K562 (cell line): ENCODE measurements at regions not wholly inside any gene's neighbourhood (a gene's known extent, or its start where the extent isn't known, plus 50 kb on each side); places are given as distances from the start of the nearest gene placed in this dataset.

Experiments
- ATAC-seq: fragments of 200-7000 bp; cut with Tn5 transposase; 3 replicates; pipeline ENCODE4 v1.9.1; 2020; ENCODE audit warnings: moderate library complexity
- BruUV-seq: library from RNA; stranded (reverse); fragments of 400-500 nt; replicated peaks from 2 replicates; lab custom pipeline; 2021; lab: Mats Ljungman, UMichigan
- CTCF ChIA-PET: fragments of 300-600 bp; formaldehyde crosslinking; extraction: SDS; loops from one replicate; lab custom pipeline; 2021; ENCODE audit warnings: low intra/inter-chr PET ratio; lab: Yijun Ruan, JAX
- POLR2A ChIA-PET: fragments of 300-600, 350-650 bp; sonication (Branson Sonifier 250); formaldehyde crosslinking; extraction: SDS; loops from one replicate; lab custom pipeline; 2021; ENCODE audit warnings: antibody characterized with exemption, inconsistent platforms; lab: Yijun Ruan, JAX
- DNase-seq, 4 experiments: peaks; one replicate each; pipeline versions ENCODE4 v3.0.0 to v3.0.0-alpha.2; 2011 to 2018; ENCODE audit warnings: low spot score in 3 of 4, mixed read lengths in 3 of 4; ENCODE audit errors: extremely low read depth in 1 of 4
- FAIRE-seq: peaks from 2 replicates; lab custom pipeline; 2011; peaks lifted over from hg19 to GRCh38; lab: Jason Lieb, UNC
- H2AFZ ChIP-seq: 2 replicates; pipeline ENCODE4 v1.6.0; 2011; ENCODE audit warnings: low read depth, low read length, control low read depth, inconsistent platforms
- H3K27ac ChIP-seq: fragments of 200-600 bp; 3 replicates; pipeline ENCODE4 v1.8.0; 2011; ENCODE audit warnings: low read depth, mild to moderate bottlenecking, control low read depth, inconsistent platforms, low read length, moderate library complexity, mixed read lengths; ENCODE audit errors: extremely low read depth
- H3K27me3 ChIP-seq, 2 experiments: fragments of 300-600 bp in 1 of 2; 2 replicates in 1 of 2; 3 replicates in 1 of 2; pipeline versions ENCODE4 v1.6.0 to v1.8.0; 2011; ENCODE audit warnings: inconsistent platforms in 2 of 2, low read length in 2 of 2, mild to moderate bottlenecking in 1 of 2, mixed read lengths in 1 of 2, moderate library complexity in 1 of 2; ENCODE audit not compliant: control insufficient read depth in 2 of 2, insufficient read depth in 2 of 2
- H3K36me3 ChIP-seq: fragments of 300-600 bp; 3 replicates; pipeline ENCODE4 v1.8.0; 2011; ENCODE audit warnings: mild to moderate bottlenecking, low read length, inconsistent platforms; ENCODE audit not compliant: control insufficient read depth, insufficient read depth
- H3K4me1 ChIP-seq, 2 experiments: fragments of 200-600 bp in 1 of 2; replicated peaks in 1 of 2; 2 replicates in 1 of 2; 3 replicates in 1 of 2; pipeline versions ENCODE4 v1.5.1 to v1.8.0; 2011; ENCODE audit warnings: inconsistent platforms in 2 of 2, low read length in 2 of 2, mild to moderate bottlenecking in 1 of 2, mixed read lengths in 1 of 2, moderate library complexity in 1 of 2; ENCODE audit not compliant: control insufficient read depth in 2 of 2, insufficient read depth in 2 of 2
- H3K4me2 ChIP-seq: 2 replicates; pipeline ENCODE4 v1.6.1; 2011; ENCODE audit warnings: low read length, control low read depth, inconsistent platforms, mixed read lengths; ENCODE audit not compliant: insufficient read depth
- H3K4me3 ChIP-seq: fragments of 200-600 bp; sonication (generic), shearing (Covaris generic); 2 replicates; pipeline ENCODE4 v1.5.1; 2016; ENCODE audit warnings: control low read depth, inconsistent platforms
- H3K79me2 ChIP-seq: fragments of 200-600 bp; 3 replicates; pipeline ENCODE4 v1.8.0; 2011; ENCODE audit warnings: low read length, inconsistent platforms; ENCODE audit not compliant: control insufficient read depth, insufficient read depth
- H3K9ac ChIP-seq, 2 experiments: 2 replicates each; pipeline versions ENCODE4 v1.6.0 to v1.6.1; 2011; ENCODE audit warnings: low read depth in 2 of 2, low read length in 2 of 2, control low read depth in 1 of 2, inconsistent platforms in 1 of 2, mild to moderate bottlenecking in 1 of 2, mixed read lengths in 1 of 2; ENCODE audit not compliant: insufficient read depth in 1 of 2
- H3K9me1 ChIP-seq: one replicate; pipeline ENCODE4 v1.6.0; 2011; ENCODE audit warnings: inconsistent platforms, mild to moderate bottlenecking, low read length, moderate library complexity; ENCODE audit not compliant: control insufficient read depth, insufficient read depth
- H3K9me3 ChIP-seq: replicated peaks from 2 replicates; pipeline ENCODE4 v1.5.1; 2011; ENCODE audit warnings: low read depth, low read length, inconsistent platforms; ENCODE audit not compliant: control insufficient read depth, insufficient read depth
- H4K20me1 ChIP-seq: replicated peaks from 2 replicates; pipeline ENCODE4 v1.6.1; 2011; ENCODE audit warnings: low read length, inconsistent platforms, mixed read lengths; ENCODE audit not compliant: control insufficient read depth, insufficient read depth
- CEBPG ChIP-seq, 3 experiments: fragments of 200-800 bp in 1 of 3; sonication (Bioruptor generic) in 1 of 3; sonication (generic) in 1 of 3; formaldehyde crosslinking in 1 of 3; IDR thresholded peaks in 2 of 3; conservative IDR thresholded peaks in 1 of 3; 2 replicates each; pipeline versions ENCODE4 v1.6.1 to v1.8.0; 2016 to 2022; ENCODE audit warnings: missing compliant biosample characterization in 2 of 3, missing genetic modification characterization in 2 of 3, mild to moderate bottlenecking in 1 of 3, missing genetic modification reagents in 1 of 3
- ETS2 ChIP-seq: IDR thresholded peaks from 2 replicates; pipeline ENCODE4 v1.6.1; 2016; ENCODE audit warnings: borderline replicate concordance, missing genetic modification characterization, mild to moderate bottlenecking, moderate library complexity, missing compliant biosample characterization; ENCODE audit not compliant: poor library complexity, severe bottlenecking
- LARP7 ChIP-seq: fragments of 450-650 bp; IDR thresholded peaks from 2 replicates; pipeline ENCODE4 v1.6.1; 2016
- NR0B1 ChIP-seq: fragments of 450-650 bp; IDR thresholded peaks from one replicate; pipeline ENCODE4 v1.6.1; 2018; ENCODE audit warnings: mild to moderate bottlenecking, moderate library complexity; ENCODE audit not compliant: partially characterized antibody
- NR3C1 ChIP-seq: sonication (generic); formaldehyde crosslinking; IDR thresholded peaks from 2 replicates; pipeline ENCODE4 v1.8.1; 2022; ENCODE audit warnings: missing genetic modification reagents
- SREBF2 ChIP-seq: sonication (generic); formaldehyde crosslinking; IDR thresholded peaks from 2 replicates; pipeline ENCODE4 v1.4.0; 2020; ENCODE audit warnings: mild to moderate bottlenecking, missing genetic modification reagents
- SRSF9 ChIP-seq: fragments of 200-400 bp; formaldehyde crosslinking; IDR thresholded peaks from 2 replicates; pipeline ENCODE4 v1.6.1; 2017; ENCODE audit warnings: low read depth, low read length, borderline replicate concordance
- STAT5B ChIP-seq: fragments of 250-450 bp; sonication (Bioruptor Pico); IDR thresholded peaks from 2 replicates; pipeline ENCODE4 v1.8.0; 2021; ENCODE audit warnings: mild to moderate bottlenecking, inconsistent platforms
- TCF15 ChIP-seq: fragments of 250-450 bp; sonication (Bioruptor Pico); IDR thresholded peaks from 2 replicates; pipeline ENCODE4 v1.8.0; 2022; ENCODE audit warnings: moderate library complexity, mild to moderate bottlenecking, inconsistent platforms
- ZFX ChIP-seq: sonication (generic); formaldehyde crosslinking; IDR thresholded peaks from 2 replicates; pipeline ENCODE4 v1.8.0; 2022; ENCODE audit warnings: mild to moderate bottlenecking, missing genetic modification reagents, moderate library complexity
- ZNF280B ChIP-seq: fragments of 250-450 bp; sonication (Bioruptor Pico); IDR thresholded peaks from 2 replicates; pipeline ENCODE4 v1.5.1; 2021; ENCODE audit warnings: mild to moderate bottlenecking
- ZNF347 ChIP-seq: fragments of 450-650 bp; formaldehyde crosslinking; IDR thresholded peaks from 2 replicates; pipeline ENCODE4 v1.4.0; 2020; ENCODE audit warnings: low read depth, mild to moderate bottlenecking, moderate library complexity
- ZNF707 ChIP-seq: fragments of 250-450 bp; sonication (Bioruptor Pico); conservative IDR thresholded peaks from 2 replicates; pipeline ENCODE4 v1.8.0; 2022; ENCODE audit warnings: inconsistent platforms, mild to moderate bottlenecking, moderate library complexity
- WGBS: fragments of 100-300 bp; shearing (Covaris generic); methylation state at CpG from one replicate; pipeline ENCODE4 v1.1.6; 2016; ENCODE audit warnings: low coverage, mixed read lengths; ENCODE audit not compliant: insufficient coverage; ENCODE audit errors: missing lambda C conversion rate; 5-methylcytosine and 5-hydroxymethylcytosine counted together
- in situ Hi-C: fragments of 300-500 bp; cut with MboI; formaldehyde crosslinking; loops from 4 replicates; pipeline ENCODE4 v1.15.0; 2018; ENCODE audit warnings: inconsistent platforms, mixed read lengths
- intact Hi-C: fragments of 100-400 bp; cut with micrococcal nuclease; formaldehyde crosslinking; loops from 2 replicates; pipeline ENCODE4 v1.14.2; 2022

- TF ChIP-seq ZNF280B (no peak), SRSF9 (no peak), NR3C1 (no peak), NR0B1 (no peak), SREBF2 (CRISPR knock-in tag) (no peak), ZFX (CRISPR knock-in tag) (no peak), CEBPG (CRISPR knock-in tag; IDR thresholded peaks at IDR 0.05) (no peak), CEBPG (tag; conservative IDR thresholded peaks at IDR 0.05 in 1 of 2, IDR thresholded peaks at IDR 0.05 in 1 of 2) (no peak), ZNF707 (CRISPR knock-in tag) (no peak), TCF15 (CRISPR knock-in tag) (no peak), LARP7 (no peak), STAT5B (no peak), ETS2 (tag) (no peak), ZNF347 (CRISPR knock-in tag) (no peak)
- TF ChIP-seq, all 486 proteins: peak for 0
- BruUV-seq, result no TSS peak
- FAIRE-seq (no peak), ATAC-seq (no peak), DNase-seq (no peak)
- ChIA-PET CTCF (no interaction called here), POLR2A (no interaction called here)
- Histone ChIP-seq H3K9me1 (no peaks in the 10 kb centered on the region), H2AFZ (no peak overlapping the region), H3K4me3 (no peak overlapping the region), H3K9me3 (no peaks in the 10 kb centered on the region), H3K27me3 (no peaks in the 10 kb centered on the region), H3K79me2 (no peaks in the 10 kb centered on the region), H3K36me3 (no peaks in the 10 kb centered on the region), H3K27ac (no peak overlapping the region), H3K4me2 (no peak overlapping the region), H3K9ac (no peak overlapping the region), H4K20me1 (no peaks in the 10 kb centered on the region), H3K4me1 (no peaks in the 10 kb centered on the region)
- intact Hi-C loops (no loop called here), in situ Hi-C loops (no loop called here)
- WGBS, result 0% methylated on average over 3 of the region's 3 CpGs
Measured at GRCh38 chr2:34161549-34161948, 562.5 kb upstream of the FAM98A start.
